Ovary (tissue), 3 donors: ENCODE measurements at regions not wholly inside any gene's neighbourhood (a gene's known extent, or its start where the extent isn't known, plus 50 kb on each side); places are given as distances from the start of the nearest gene placed in this dataset.

Source experiments
- CTCF ChIP-seq, 3 donors: fragments of 450-650 bp in 2 of 3; fragments of 200-600 bp in 1 of 3; IDR thresholded peaks; one replicate each; pipeline versions ENCODE4 v1.5.1 to v1.8.0; 2016 to 2022; ENCODE audit warnings: antibody characterized with exemption in 3 of 3, mild to moderate bottlenecking in 1 of 3
- EP300 ChIP-seq: sonication (generic); formaldehyde crosslinking; IDR thresholded peaks from one replicate; pipeline ENCODE4 v1.6.1; 2017; ENCODE audit warnings: antibody characterized with exemption
- POLR2A ChIP-seq: fragments of 450-650 bp; IDR thresholded peaks from one replicate; pipeline ENCODE4 v1.6.1; 2017; ENCODE audit warnings: antibody characterized with exemption, mild to moderate bottlenecking, moderate library complexity
- donor health status: DM: no; HTN: no; CAD: no.

GRCh38 chr4:81550388-81550859, 78.7 kb upstream of the RASGEF1B start:
- no peak for TF ChIP-seq POLR2A
- TF ChIP-seq CTCF (IDR thresholded peaks at IDR 0.05), result no peak
- TF ChIP-seq EP300, result no peak
